ENCODE measurements at regions not wholly inside any gene's neighbourhood (a gene's known extent, or its start where the extent isn't known, plus 50 kb on each side); places are given as distances from the start of the nearest gene placed in this dataset.

- Histone ChIP-seq H2AFZ (ENCODE audit: low read depth, low read length) (no peak overlapping the region), H3K4me2 (ENCODE audit: low read length) (peak overlapping the region; percentile 4), H3K36me3 (ENCODE audit: insufficient read depth, low read length) (no peaks in the 10 kb centered on the region), H3K27ac (ENCODE audit: low read length) (peak overlapping the region; percentile 5), H3K27me3 (ENCODE audit: insufficient read depth, low read depth, low read length) (no peaks in the 10 kb centered on the region), H3K9me3 (ENCODE audit: low read length) (no peaks in the 10 kb centered on the region), H3K9me2 (ENCODE audit: insufficient read depth, low read length) (no peaks in the 10 kb centered on the region), H3F3A (ENCODE audit: insufficient read depth, low read length, poor library complexity, severe bottlenecking) (no peaks in the 10 kb centered on the region), H3K79me2 (replicated peaks; ENCODE audit: insufficient read depth, low read length) (no peaks in the 10 kb centered on the region), H3K9ac (ENCODE audit: low read length) (no peak overlapping the region), H3K4me3 (ENCODE audit: low read length) (no peak overlapping the region), H4K20me1 (ENCODE audit: insufficient read depth) (no peaks in the 10 kb centered on the region)
- TF ChIP-seq SMC3 (conservative IDR thresholded peaks at IDR 0.05; ENCODE audit: poor library complexity) = no peak
- TF ChIP-seq POLR2AphosphoS5 (IDR thresholded peaks at IDR 0.05) = peak; percentile 26
- TF ChIP-seq EP300 (conservative IDR thresholded peaks at IDR 0.05; ENCODE audit: poor library complexity, severe bottlenecking) = peak; percentile 50
Measured at GRCh38 chr6:40268614-40269013, 318.6 kb downstream of the LRFN2 start.

GRCh38 chr6:40268166-40268565, 319.0 kb downstream of the LRFN2 start:
- no peak overlapping the region for H3K9ac ChIP-seq (ENCODE audit: low read length)
- no peaks in the 10 kb centered on the region for H3K9me3 ChIP-seq (ENCODE audit: low read length)
- no peaks in the 10 kb centered on the region for H3K9me2 ChIP-seq (ENCODE audit: insufficient read depth, low read length)
- no peak overlapping the region for H3K4me2 ChIP-seq (ENCODE audit: low read length)
- H4K20me1 ChIP-seq (ENCODE audit: insufficient read depth) = no peaks in the 10 kb centered on the region
- peak overlapping the region; percentile 5 for H3K27ac ChIP-seq (ENCODE audit: low read length)
- no peak for TF ChIP-seq RAD21 (conservative IDR thresholded peaks at IDR 0.05)
- TF ChIP-seq POLR2AphosphoS5 (IDR thresholded peaks at IDR 0.05) = no peak
- no peak for TF ChIP-seq EP300 (conservative IDR thresholded peaks at IDR 0.05; ENCODE audit: poor library complexity, severe bottlenecking)
- TF ChIP-seq CTCF (IDR thresholded peaks at IDR 0.05; ENCODE audit: poor library complexity, severe bottlenecking) = peak; percentile 10
- no peaks in the 10 kb centered on the region for H3F3A ChIP-seq (ENCODE audit: insufficient read depth, low read length, poor library complexity, severe bottlenecking)
- H2AFZ ChIP-seq (ENCODE audit: low read depth, low read length) = no peak overlapping the region
- H3K4me3 ChIP-seq (ENCODE audit: low read length) = no peak overlapping the region
- H3K79me2 ChIP-seq (replicated peaks; ENCODE audit: insufficient read depth, low read length) = no peaks in the 10 kb centered on the region
- no peaks in the 10 kb centered on the region for H3K27me3 ChIP-seq (ENCODE audit: insufficient read depth, low read depth, low read length)
- no peaks in the 10 kb centered on the region for H3K36me3 ChIP-seq (ENCODE audit: insufficient read depth, low read length)

GRCh38 chr6:40265615-40266014, 321.5 kb downstream of the LRFN2 start:
- no peak for TF ChIP-seq CTCF (IDR thresholded peaks at IDR 0.05; ENCODE audit: poor library complexity, severe bottlenecking)
- no peak for TF ChIP-seq SMC3 (conservative IDR thresholded peaks at IDR 0.05; ENCODE audit: poor library complexity)
- no peak for TF ChIP-seq REST (IDR thresholded peaks at IDR 0.05; ENCODE audit: borderline replicate concordance)
- no peak for TF ChIP-seq TAF1 (IDR thresholded peaks at IDR 0.05; ENCODE audit: low read depth)
- no peak for TF ChIP-seq MXI1 (conservative IDR thresholded peaks at IDR 0.05; ENCODE audit: poor library complexity, severe bottlenecking)
- TF ChIP-seq EP300 (conservative IDR thresholded peaks at IDR 0.05; ENCODE audit: poor library complexity, severe bottlenecking) = no peak
- no peak for TF ChIP-seq POLR2AphosphoS5 (IDR thresholded peaks at IDR 0.05)
- TF ChIP-seq RAD21 (conservative IDR thresholded peaks at IDR 0.05) = no peak
- TF ChIP-seq EZH2 (IDR thresholded peaks at IDR 0.05; ENCODE audit: borderline replicate concordance, insufficient read depth, low read length, poor library complexity, severe bottlenecking) = no peak
- no peaks in the 10 kb centered on the region for H3K9me3 ChIP-seq (ENCODE audit: low read length)
- H3K27ac ChIP-seq (ENCODE audit: low read length) = no peak overlapping the region
- H3K9me2 ChIP-seq (ENCODE audit: insufficient read depth, low read length) = no peaks in the 10 kb centered on the region
- H3K36me3 ChIP-seq (ENCODE audit: insufficient read depth, low read length) = no peaks in the 10 kb centered on the region
- no peak overlapping the region for H3K4me2 ChIP-seq (ENCODE audit: low read length)
- no peaks in the 10 kb centered on the region for H4K20me1 ChIP-seq (ENCODE audit: insufficient read depth)
- no peak overlapping the region for H2AFZ ChIP-seq (ENCODE audit: low read depth, low read length)
- no peaks in the 10 kb centered on the region for H3K79me2 ChIP-seq (replicated peaks; ENCODE audit: insufficient read depth, low read length)
- H3F3A ChIP-seq (ENCODE audit: insufficient read depth, low read length, poor library complexity, severe bottlenecking) = no peaks in the 10 kb centered on the region
- no peak overlapping the region for H3K4me3 ChIP-seq (ENCODE audit: low read length)
- H3K27me3 ChIP-seq (ENCODE audit: insufficient read depth, low read depth, low read length) = no peaks in the 10 kb centered on the region
- H3K9ac ChIP-seq (ENCODE audit: low read length) = no peak overlapping the region

All from neural cell (in vitro differentiated cells).